B cell (primary cell): ENCODE measurements at regions not wholly inside any gene's neighbourhood (a gene's known extent, or its start where the extent isn't known, plus 50 kb on each side); places are given as distances from the start of the nearest gene placed in this dataset.

Experiments used
- ATAC-seq: fragments of 200-7000 bp; cut with Tn5 transposase; one replicate; pipeline ENCODE4 v1.10.0; 2021; ENCODE audit warnings: low read depth, mild to moderate bottlenecking, moderate number of reproducible peaks, moderate library complexity
- CTCF ChIA-PET: fragments of 350-600 bp; sonication (Branson Sonifier 250); formaldehyde crosslinking; loops from one replicate; lab custom pipeline; 2021; ENCODE audit warnings: antibody characterized with exemption, inconsistent platforms; lab: Charles Lee
- POLR2A ChIA-PET: fragments of 350-600 bp; sonication (Branson Sonifier 250); formaldehyde crosslinking; loops from one replicate; lab custom pipeline; 2021; ENCODE audit warnings: antibody characterized with exemption; lab: Charles Lee
- DNase-seq: peaks from one replicate; pipeline ENCODE4 v3.0.0; 2013
- H2AFZ ChIP-seq: 2 replicates; pipeline ENCODE4 v1.6.1; 2012; ENCODE audit warnings: mild to moderate bottlenecking, low read depth, low read length; ENCODE audit not compliant: insufficient read depth, poor library complexity, severe bottlenecking
- H3K27ac ChIP-seq, 2 donors: 1 replicate in 1 of 2; 2 replicates in 1 of 2; pipeline ENCODE4 v1.5.1; 2012 to 2013; ENCODE audit warnings: low read length in 2 of 2, mild to moderate bottlenecking in 2 of 2, moderate library complexity in 1 of 2
- H3K27me3 ChIP-seq, 4 experiments: fragments of 200-600 bp in 1 of 4; sonication (generic) in 1 of 4; replicated peaks in 1 of 4; 1 replicate in 2 of 4; 2 replicates in 2 of 4; pipeline versions ENCODE4 v1.6.1 to v1.7.0; 2013 to 2016; ENCODE audit warnings: low read length in 3 of 4, mild to moderate bottlenecking in 2 of 4, mixed read lengths in 1 of 4, moderate library complexity in 1 of 4; ENCODE audit not compliant: insufficient read depth in 4 of 4, control insufficient read depth in 3 of 4; ENCODE audit errors: control extremely low read depth in 1 of 4
- H3K36me3 ChIP-seq, 2 experiments: replicated peaks in 1 of 2; 1 replicate in 1 of 2; 2 replicates in 1 of 2; pipeline versions ENCODE4 v1.6.1 to v1.7.1; 2013; ENCODE audit warnings: low read length in 1 of 2; ENCODE audit not compliant: insufficient read depth in 2 of 2, control insufficient read depth in 1 of 2; ENCODE audit errors: control extremely low read depth in 1 of 2, extremely low read depth in 1 of 2
- H3K4me1 ChIP-seq, 2 donors: fragments of 200-600 bp in 1 of 2; sonication (generic) in 1 of 2; 1 replicate in 1 of 2; 2 replicates in 1 of 2; pipeline versions ENCODE4 v1.5.1 to v1.6.1; 2013 to 2017; ENCODE audit warnings: low read length in 2 of 2; ENCODE audit not compliant: control insufficient read depth in 2 of 2, insufficient read depth in 2 of 2
- H3K4me2 ChIP-seq: replicated peaks from 2 replicates; pipeline ENCODE3; 2012; ENCODE audit warnings: mild to moderate bottlenecking, low read depth, low read length; ENCODE audit not compliant: poor library complexity, severe bottlenecking
- H3K4me3 ChIP-seq, 5 experiments: fragments of 200-600 bp in 1 of 5; sonication (generic) in 1 of 5; 1 replicate in 3 of 5; 2 replicates in 2 of 5; pipeline versions ENCODE4 v1.5.1 to v1.7.0; 2011 to 2016; ENCODE audit warnings: low read length in 4 of 5, mild to moderate bottlenecking in 4 of 5, low read depth in 2 of 5, control low read depth in 1 of 5, moderate library complexity in 1 of 5; ENCODE audit not compliant: insufficient read depth in 1 of 5; ENCODE audit errors: control extremely low read depth in 1 of 5, extremely low read depth in 1 of 5
- H3K79me2 ChIP-seq: fragments of 200-600 bp; sonication (generic); one replicate; pipeline ENCODE4 v1.6.0; 2016; ENCODE audit warnings: low read length; ENCODE audit not compliant: control insufficient read depth, insufficient read depth
- H3K9ac ChIP-seq: fragments of 200-600 bp; sonication (generic); 2 replicates; pipeline ENCODE4 v1.6.1; 2017; ENCODE audit warnings: mild to moderate bottlenecking, low read length, moderate library complexity
- H3K9me3 ChIP-seq, 3 donors: one replicate each; pipeline versions ENCODE4 v1.6.1 to v1.7.1; 2013; ENCODE audit warnings: low read length in 2 of 3; ENCODE audit not compliant: control insufficient read depth in 2 of 3, insufficient read depth in 1 of 3; ENCODE audit errors: control extremely low read depth in 1 of 3
- H4K20me1 ChIP-seq: 2 replicates; pipeline ENCODE4 v1.6.0; 2012; ENCODE audit warnings: mild to moderate bottlenecking, low read length; ENCODE audit not compliant: insufficient read depth, control insufficient read depth, poor library complexity, severe bottlenecking
- H3K27ac Mint-ChIP-seq: one replicate; pipeline ENCODE4 v1.8.0; 2021; ENCODE audit warnings: mixed read lengths
- H3K27me3 Mint-ChIP-seq: one replicate; pipeline ENCODE4 v1.8.0; 2021; ENCODE audit warnings: mixed read lengths
- H3K4me1 Mint-ChIP-seq: one replicate; pipeline ENCODE4 v1.8.0; 2021; ENCODE audit warnings: mixed read lengths
- H3K4me3 Mint-ChIP-seq: one replicate; pipeline ENCODE4 v1.8.0; 2021; ENCODE audit warnings: mixed read lengths
- H3K9me3 Mint-ChIP-seq: one replicate; pipeline ENCODE4 v1.8.0; 2022; ENCODE audit warnings: mixed read lengths; ENCODE audit not compliant: insufficient read depth
- EZH2 ChIP-seq: IDR thresholded peaks from 2 replicates; pipeline ENCODE4 v1.6.1; 2012; ENCODE audit warnings: borderline replicate concordance, low read depth, mild to moderate bottlenecking, moderate library complexity, low read length; ENCODE audit not compliant: insufficient read depth, poor library complexity, severe bottlenecking
- WGBS: methylation state at CpG from one replicate; pipeline ENCODE4 v1.1.5; 2013; ENCODE audit warnings: missing lambda C conversion rate; ENCODE audit not compliant: insufficient coverage; 5-methylcytosine and 5-hydroxymethylcytosine counted together
- intact Hi-C: fragments of 100-400 bp; cut with micrococcal nuclease; formaldehyde crosslinking; loops from one replicate; pipeline ENCODE4 v1.10.0; 2022
- TF ChIP-seq, protein P1 (sequence below): fragments of 200-600 bp; IDR thresholded peaks from one replicate; pipeline ENCODE4 v1.8.0; 2022; ENCODE audit warnings: antibody characterized with exemption, mild to moderate bottlenecking

DNA sequence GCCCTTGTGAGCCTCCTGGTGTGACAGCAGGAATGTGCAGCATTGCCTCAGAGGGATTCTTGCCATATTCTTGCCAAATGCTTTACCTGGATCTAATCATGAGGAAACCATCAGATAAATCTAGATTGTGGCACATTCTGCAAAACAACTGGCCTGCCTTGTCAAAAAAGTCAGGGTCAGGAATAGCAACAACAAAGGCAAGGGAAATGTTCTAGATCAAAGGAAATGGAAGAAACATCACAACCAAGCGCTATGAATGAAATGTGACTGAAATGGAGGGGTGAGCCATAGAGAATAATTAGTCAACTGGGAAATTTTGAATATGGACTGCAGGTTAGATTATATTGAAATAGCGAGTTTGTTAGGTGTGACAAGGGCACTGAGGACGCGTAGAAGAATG, 262.6 kb upstream of the CDYL start:
- H3K9me3 ChIP-seq, result peaks cover 0 to 5% (median 0%) of the 10 kb centered on the region in 3 donors
- TF ChIP-seq, protein P1, sequence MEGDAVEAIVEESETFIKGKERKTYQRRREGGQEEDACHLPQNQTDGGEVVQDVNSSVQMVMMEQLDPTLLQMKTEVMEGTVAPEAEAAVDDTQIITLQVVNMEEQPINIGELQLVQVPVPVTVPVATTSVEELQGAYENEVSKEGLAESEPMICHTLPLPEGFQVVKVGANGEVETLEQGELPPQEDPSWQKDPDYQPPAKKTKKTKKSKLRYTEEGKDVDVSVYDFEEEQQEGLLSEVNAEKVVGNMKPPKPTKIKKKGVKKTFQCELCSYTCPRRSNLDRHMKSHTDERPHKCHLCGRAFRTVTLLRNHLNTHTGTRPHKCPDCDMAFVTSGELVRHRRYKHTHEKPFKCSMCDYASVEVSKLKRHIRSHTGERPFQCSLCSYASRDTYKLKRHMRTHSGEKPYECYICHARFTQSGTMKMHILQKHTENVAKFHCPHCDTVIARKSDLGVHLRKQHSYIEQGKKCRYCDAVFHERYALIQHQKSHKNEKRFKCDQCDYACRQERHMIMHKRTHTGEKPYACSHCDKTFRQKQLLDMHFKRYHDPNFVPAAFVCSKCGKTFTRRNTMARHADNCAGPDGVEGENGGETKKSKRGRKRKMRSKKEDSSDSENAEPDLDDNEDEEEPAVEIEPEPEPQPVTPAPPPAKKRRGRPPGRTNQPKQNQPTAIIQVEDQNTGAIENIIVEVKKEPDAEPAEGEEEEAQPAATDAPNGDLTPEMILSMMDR, result no peak
- TF ChIP-seq EZH2, result no peak
- intact Hi-C loops, result no loop called here

DNA sequence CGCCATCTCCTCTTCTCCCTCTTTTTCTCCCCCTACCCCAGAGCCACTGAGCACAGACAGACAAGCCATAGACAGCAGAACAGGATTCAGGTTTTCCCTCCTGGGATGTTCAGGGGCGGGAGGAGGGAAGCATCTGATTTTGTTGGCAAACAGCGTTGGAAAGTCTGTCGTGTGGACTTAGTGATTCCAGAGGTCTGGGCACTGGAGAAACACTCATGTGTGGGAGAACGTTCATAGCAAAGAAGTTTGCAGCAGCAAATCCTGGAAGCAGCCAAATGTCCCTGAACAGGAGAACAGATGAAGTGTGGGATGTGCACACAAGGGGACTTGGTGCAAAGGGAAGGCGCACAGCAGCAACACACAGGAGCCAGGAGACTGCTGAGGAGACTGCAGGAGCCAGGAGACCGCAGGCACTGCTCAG, 264.1 kb upstream of the CDYL start:
- WGBS, result 93% methylated on average over 6 of the region's 7 CpGs
- Histone ChIP-seq H3K9ac (no peak overlapping the region), H3K9me3 (peaks cover 0 to 5% (median 0%) of the 10 kb centered on the region in 3 donors), H3K79me2 (no peaks in the 10 kb centered on the region), H4K20me1 (no peaks in the 10 kb centered on the region), H3K27ac (no peak overlapping the region), H3K4me1 (no peaks in the 10 kb centered on the region), H3K36me3 (no peaks in the 10 kb centered on the region), H3K4me3 (no peak overlapping the region), H3K27me3 (no peaks in the 10 kb centered on the region), H3K4me2 (no peak overlapping the region), H2AFZ (no peak overlapping the region)
- Mint-ChIP-seq H3K27ac (no peak overlapping the region), H3K4me3 (no peak overlapping the region), H3K27me3 (peaks cover 26% of the 10 kb centered on the region), H3K9me3 (no peaks in the 10 kb centered on the region), H3K4me1 (no peaks in the 10 kb centered on the region)
- CTCF ChIA-PET, result no interaction called here
- intact Hi-C loops, result no loop called here
- POLR2A ChIA-PET, result no interaction called here
- TF ChIP-seq, protein P1, result no peak
- no peak for TF ChIP-seq EZH2
- no peak for ATAC-seq
- no peak for DNase-seq

More for the DNA sequence above, 262.6 kb upstream of the CDYL start:
- Histone ChIP-seq H2AFZ (no peak overlapping the region), H4K20me1 (no peaks in the 10 kb centered on the region), H3K27ac (no peak overlapping the region), H3K79me2 (no peaks in the 10 kb centered on the region), H3K4me1 (no peaks in the 10 kb centered on the region), H3K9ac (no peak overlapping the region), H3K36me3 (no peaks in the 10 kb centered on the region), H3K27me3 (no peaks in the 10 kb centered on the region), H3K4me3 (no peak overlapping the region), H3K4me2 (no peak overlapping the region)
- no peak for DNase-seq
- Mint-ChIP-seq H3K4me1 (no peaks in the 10 kb centered on the region), H3K27me3 (peaks cover 21% of the 10 kb centered on the region), H3K27ac (no peak overlapping the region), H3K4me3 (no peak overlapping the region), H3K9me3 (no peaks in the 10 kb centered on the region)
- ChIA-PET CTCF (no interaction called here), POLR2A (no interaction called here)
- 100% methylated on average over 1 of the region's 4 CpGs for WGBS
- no peak for ATAC-seq
